NCI-H2081 treated with DMSO at 0.1 percent for 48 hours (cell line): ENCODE measurements at regions not wholly inside any gene's neighbourhood (a gene's known extent, or its start where the extent isn't known, plus 50 kb on each side); places are given as distances from the start of the nearest gene placed in this dataset.

Experiments
- DNase-seq: peaks from one replicate; lab custom pipeline; 2025; lab: John Stamatoyannopoulos, UW

GRCh38 chr2:108145557-108146326, 94.0 kb upstream of the SULT1C3 start:
- no peak for DNase-seq

GRCh38 chr2:108148555-108148954, 91.2 kb upstream of the SULT1C3 start:
- no peak for DNase-seq

- DNase-seq, result peak; percentile 38
These were observed 85.3 kb upstream of the SULT1C3 start for GRCh38 chr2:108154366-108155061.

- no peak for DNase-seq
These were observed 78.5 kb upstream of the SULT1C3 start for GRCh38 chr2:108161298-108161697.

- DNase-seq, result no peak
These were observed 75.5 kb upstream of the SULT1C3 start for GRCh38 chr2:108164318-108164717.

GRCh38 chr2:108165729-108166128, 74.0 kb upstream of the SULT1C3 start:
- DNase-seq, result no peak

GRCh38 chr2:108167699-108168098, 72.1 kb upstream of the SULT1C3 start:
- DNase-seq, result no peak

- DNase-seq, result no peak
These were observed 69.7 kb upstream of the SULT1C3 start for GRCh38 chr2:108169982-108170625.

GRCh38 chr2:108171657-108172056, 68.1 kb upstream of the SULT1C3 start:
- DNase-seq, result no peak

GRCh38 chr2:108182489-108182888, 57.3 kb upstream of the SULT1C3 start:
- no peak for DNase-seq

GRCh38 chr2:108184419-108184818, 55.3 kb upstream of the SULT1C3 start:
- DNase-seq, result no peak

GRCh38 chr2:108189316-108189715, 50.5 kb upstream of the SULT1C3 start:
- DNase-seq, result no peak
